DND-41 (cell line): ENCODE measurements at regions not wholly inside any gene's neighbourhood (a gene's known extent, or its start where the extent isn't known, plus 50 kb on each side); places are given as distances from the start of the nearest gene placed in this dataset.

Experiments
- EZH2 ChIP-seq: IDR thresholded peaks from 3 replicates; pipeline ENCODE4 v1.6.1; 2012; ENCODE audit warnings: borderline replicate concordance, low read depth, mild to moderate bottlenecking, moderate library complexity, low read length, inconsistent platforms; ENCODE audit not compliant: severe bottlenecking
- TF ChIP-seq, protein P1 (sequence below): IDR thresholded peaks from 2 replicates; pipeline ENCODE4 v1.5.1; 2012; ENCODE audit warnings: borderline replicate concordance, low read length, moderate library complexity, mild to moderate bottlenecking; ENCODE audit not compliant: poor library complexity, severe bottlenecking; ENCODE audit errors: extremely low read depth

DNA sequence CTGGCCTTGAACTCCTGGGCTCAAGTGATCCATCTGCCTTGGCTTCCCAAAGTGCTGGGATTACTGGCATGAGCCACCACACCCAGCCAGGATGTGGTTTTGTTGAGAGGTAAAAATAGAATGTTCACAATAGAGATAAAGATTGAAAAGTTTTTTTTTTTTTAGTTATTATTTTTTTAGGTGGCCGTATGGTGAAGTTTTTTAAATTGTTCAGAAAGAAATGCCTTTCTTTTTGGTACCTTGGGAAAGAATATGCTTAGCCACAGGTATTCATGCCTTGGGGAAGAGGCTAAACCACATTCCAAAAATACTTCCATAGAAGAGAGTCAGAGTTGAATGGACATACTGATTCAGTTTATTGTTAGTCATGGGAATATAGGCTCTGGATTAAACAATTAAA, 143.4 kb downstream of the C11orf91 start:
- TF ChIP-seq, protein P1, sequence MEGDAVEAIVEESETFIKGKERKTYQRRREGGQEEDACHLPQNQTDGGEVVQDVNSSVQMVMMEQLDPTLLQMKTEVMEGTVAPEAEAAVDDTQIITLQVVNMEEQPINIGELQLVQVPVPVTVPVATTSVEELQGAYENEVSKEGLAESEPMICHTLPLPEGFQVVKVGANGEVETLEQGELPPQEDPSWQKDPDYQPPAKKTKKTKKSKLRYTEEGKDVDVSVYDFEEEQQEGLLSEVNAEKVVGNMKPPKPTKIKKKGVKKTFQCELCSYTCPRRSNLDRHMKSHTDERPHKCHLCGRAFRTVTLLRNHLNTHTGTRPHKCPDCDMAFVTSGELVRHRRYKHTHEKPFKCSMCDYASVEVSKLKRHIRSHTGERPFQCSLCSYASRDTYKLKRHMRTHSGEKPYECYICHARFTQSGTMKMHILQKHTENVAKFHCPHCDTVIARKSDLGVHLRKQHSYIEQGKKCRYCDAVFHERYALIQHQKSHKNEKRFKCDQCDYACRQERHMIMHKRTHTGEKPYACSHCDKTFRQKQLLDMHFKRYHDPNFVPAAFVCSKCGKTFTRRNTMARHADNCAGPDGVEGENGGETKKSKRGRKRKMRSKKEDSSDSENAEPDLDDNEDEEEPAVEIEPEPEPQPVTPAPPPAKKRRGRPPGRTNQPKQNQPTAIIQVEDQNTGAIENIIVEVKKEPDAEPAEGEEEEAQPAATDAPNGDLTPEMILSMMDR, result no peak
- no peak for TF ChIP-seq EZH2
